ENCODE measurements at regions not wholly inside any gene's neighbourhood (a gene's known extent, or its start where the extent isn't known, plus 50 kb on each side); places are given as distances from the start of the nearest gene placed in this dataset.

DNA sequence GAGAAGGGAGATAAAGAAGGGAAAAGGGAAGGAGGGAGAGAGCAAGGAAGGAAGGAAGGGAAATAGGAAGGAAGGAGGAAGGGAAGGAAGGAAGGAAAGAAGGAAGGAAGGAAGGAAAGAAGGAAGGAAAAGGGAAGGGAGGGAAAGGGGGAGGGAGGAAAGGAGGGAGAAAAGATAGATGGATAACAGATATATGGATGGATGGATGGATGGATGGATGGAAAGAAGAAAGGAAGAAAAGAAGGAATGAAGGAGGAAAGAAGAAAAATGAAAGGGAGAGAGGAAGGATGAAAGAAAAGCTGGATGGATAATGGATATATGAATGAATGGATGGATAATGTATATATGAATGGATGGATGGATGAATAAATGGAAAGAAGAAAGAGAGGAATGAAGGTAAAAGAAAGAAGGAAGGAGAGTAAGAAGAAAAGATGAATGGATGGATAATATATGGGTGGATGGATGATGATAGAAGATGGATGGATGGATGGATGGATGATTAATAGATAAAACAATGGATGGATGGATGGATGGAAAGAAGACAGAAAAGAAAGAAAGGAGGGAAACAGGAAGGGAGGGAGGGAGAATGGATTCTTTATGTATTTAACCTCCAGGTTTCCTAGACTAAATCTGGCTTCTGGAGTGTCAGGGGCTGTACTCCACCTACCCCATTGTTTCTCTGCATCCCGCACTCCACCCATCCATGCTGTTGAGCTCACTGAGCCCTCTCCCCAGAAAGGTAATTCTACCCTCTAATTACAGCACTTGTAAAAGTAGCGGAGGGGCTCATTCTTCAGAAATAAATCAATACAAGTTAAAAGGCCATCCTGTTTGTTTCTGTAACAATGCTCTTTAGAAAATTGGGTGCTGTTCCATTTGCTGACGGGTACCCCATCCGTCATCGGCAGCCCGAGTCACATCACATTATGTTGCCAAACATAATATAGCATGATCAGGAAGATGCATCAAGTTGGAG lies 506.1 kb downstream of the MIAT start:
- no peaks in the 10 kb centered on the region for H3K9me3 ChIP-seq (ENCODE audit: control insufficient read depth, low read length)
- no peak overlapping the region for H4K91ac ChIP-seq (ENCODE audit: low read length)
- H2BK5ac ChIP-seq (ENCODE audit: low read depth, low read length, poor library complexity, severe bottlenecking): no peak overlapping the region
- H3K18ac ChIP-seq (ENCODE audit: low read depth in 1 of 2, low read length in 2 of 2): no peak overlapping the region
- no peak for DNase-seq
- no peak overlapping the region for H2BK120ac ChIP-seq (ENCODE audit: low read depth, low read length)
- H3K4ac ChIP-seq (ENCODE audit: low read depth in 1 of 2, low read length in 2 of 2): no peak overlapping the region
- peak overlapping the region; percentile 93 for H2AK5ac ChIP-seq (ENCODE audit: low read length, severe bottlenecking)
- no peaks in the 10 kb centered on the region for H3K36me3 ChIP-seq (ENCODE audit: control insufficient read depth in 1 of 2, insufficient read depth in 2 of 2, low read depth in 1 of 2, low read length in 2 of 2)
- peaks cover 14% of the 10 kb centered on the region for H3K4me1 ChIP-seq (ENCODE audit: control insufficient read depth, insufficient read depth, low read depth, low read length)
- no peak overlapping the region for H3K27ac ChIP-seq (ENCODE audit: low read length, poor library complexity, severe bottlenecking)
- H3K9ac ChIP-seq (ENCODE audit: low read length): no peak overlapping the region
- H3K79me1 ChIP-seq (replicated peaks; ENCODE audit: low read length, poor library complexity, severe bottlenecking): no peaks in the 10 kb centered on the region
- no peak overlapping the region for H3K4me2 ChIP-seq (ENCODE audit: low read length, poor library complexity, severe bottlenecking)
- H2BK15ac ChIP-seq (ENCODE audit: low read depth, poor library complexity, severe bottlenecking): no peak overlapping the region
- H2AFZ ChIP-seq (ENCODE audit: low read depth, low read length): no peak overlapping the region
- 80% methylated on average over 5 of the region's 6 CpGs for WGBS
- H3K27me3 ChIP-seq (ENCODE audit: control insufficient read depth in 1 of 2, insufficient read depth in 1 of 2, low read length in 2 of 2): peaks cover 0 to 99% of the 10 kb centered on the region in 2 experiments
- no peak overlapping the region for H3K4me3 ChIP-seq (ENCODE audit: insufficient read depth in 1 of 2, low read depth in 1 of 2, low read length in 2 of 2)
- H2BK12ac ChIP-seq (ENCODE audit: low read length in 2 of 2): no peak overlapping the region
- no peak overlapping the region for H3K23ac ChIP-seq (ENCODE audit: low read length in 2 of 2)
- H3K14ac ChIP-seq (ENCODE audit: low read length in 2 of 2): no peak overlapping the region
- H4K8ac ChIP-seq (ENCODE audit: low read length): no peak overlapping the region

DNA sequence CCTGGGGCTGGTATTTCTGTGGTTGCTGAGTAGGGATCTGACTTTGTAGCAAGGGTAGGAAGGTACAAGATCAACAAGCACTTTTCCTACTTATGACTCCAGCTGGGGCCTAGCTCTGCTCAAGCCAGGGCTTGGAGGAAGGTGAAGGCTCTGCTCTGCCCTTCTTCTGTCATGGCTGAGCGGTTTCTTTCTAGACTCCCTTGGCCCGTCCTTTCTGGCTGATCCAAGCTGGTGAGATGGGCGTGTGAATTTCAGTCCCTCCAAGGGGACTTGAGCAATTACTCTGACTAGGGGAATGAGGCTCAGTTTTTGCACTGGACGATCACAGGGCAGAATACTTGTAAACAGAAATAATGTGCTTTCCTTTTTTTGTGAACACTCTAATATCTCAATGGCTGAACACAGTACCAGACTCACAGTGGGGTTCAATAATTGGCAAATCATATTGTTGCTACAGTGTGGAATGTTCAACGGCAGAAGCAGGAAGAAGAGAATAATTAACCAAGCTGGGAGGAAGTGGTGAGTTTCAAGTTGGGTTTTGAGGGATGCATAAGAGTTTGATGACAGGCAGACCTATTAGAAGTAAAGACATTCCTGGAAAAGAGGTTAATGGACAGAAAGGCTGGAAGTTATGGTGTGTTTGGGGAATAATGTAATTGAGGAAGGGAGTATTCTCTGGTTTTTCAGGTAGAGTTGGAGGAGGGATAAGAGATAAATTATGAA lies 507.6 kb downstream of the MIAT start:
- H3K9ac ChIP-seq (ENCODE audit: low read length): no peak overlapping the region
- no peak overlapping the region for H2BK120ac ChIP-seq (ENCODE audit: low read depth, low read length)
- no peak overlapping the region for H4K8ac ChIP-seq (ENCODE audit: low read length)
- H3K36me3 ChIP-seq (ENCODE audit: control insufficient read depth in 1 of 2, insufficient read depth in 2 of 2, low read depth in 1 of 2, low read length in 2 of 2): no peaks in the 10 kb centered on the region
- peak overlapping the region; percentile 71 for H2BK5ac ChIP-seq (ENCODE audit: low read depth, low read length, poor library complexity, severe bottlenecking)
- H3K4me3 ChIP-seq (ENCODE audit: insufficient read depth in 1 of 2, low read depth in 1 of 2, low read length in 2 of 2): no peak overlapping the region
- H2BK15ac ChIP-seq (ENCODE audit: low read depth, poor library complexity, severe bottlenecking): no peak overlapping the region
- H2AK5ac ChIP-seq (ENCODE audit: low read length, severe bottlenecking): peak overlapping the region; percentile 80
- no peak overlapping the region for H2AFZ ChIP-seq (ENCODE audit: low read depth, low read length)
- H3K14ac ChIP-seq (ENCODE audit: low read length in 2 of 2): no peak overlapping the region
- peaks cover 14% of the 10 kb centered on the region for H3K4me1 ChIP-seq (ENCODE audit: control insufficient read depth, insufficient read depth, low read depth, low read length)
- H4K91ac ChIP-seq (ENCODE audit: low read length): no peak overlapping the region
- H3K4me2 ChIP-seq (ENCODE audit: low read length, poor library complexity, severe bottlenecking): no peak overlapping the region
- DNase-seq: no peak
- peak overlapping the region in 1 of 2 experiments; percentile 38 for H3K18ac ChIP-seq (ENCODE audit: low read depth in 1 of 2, low read length in 2 of 2)
- no peaks in the 10 kb centered on the region for H3K9me3 ChIP-seq (ENCODE audit: control insufficient read depth, low read length)
- H3K79me1 ChIP-seq (replicated peaks; ENCODE audit: low read length, poor library complexity, severe bottlenecking): no peaks in the 10 kb centered on the region
- no peak overlapping the region for H3K4ac ChIP-seq (ENCODE audit: low read depth in 1 of 2, low read length in 2 of 2)
- peak overlapping the region; percentile 91 for H3K27ac ChIP-seq (ENCODE audit: low read length, poor library complexity, severe bottlenecking)
- 84% methylated on average over 4 of the region's 5 CpGs for WGBS
- H3K27me3 ChIP-seq (ENCODE audit: control insufficient read depth in 1 of 2, insufficient read depth in 1 of 2, low read length in 2 of 2): peaks cover 0 to 96% of the 10 kb centered on the region in 2 experiments
- H2BK12ac ChIP-seq (ENCODE audit: low read length in 2 of 2): no peak overlapping the region
- H3K23ac ChIP-seq (ENCODE audit: low read length in 2 of 2): no peak overlapping the region

DNA sequence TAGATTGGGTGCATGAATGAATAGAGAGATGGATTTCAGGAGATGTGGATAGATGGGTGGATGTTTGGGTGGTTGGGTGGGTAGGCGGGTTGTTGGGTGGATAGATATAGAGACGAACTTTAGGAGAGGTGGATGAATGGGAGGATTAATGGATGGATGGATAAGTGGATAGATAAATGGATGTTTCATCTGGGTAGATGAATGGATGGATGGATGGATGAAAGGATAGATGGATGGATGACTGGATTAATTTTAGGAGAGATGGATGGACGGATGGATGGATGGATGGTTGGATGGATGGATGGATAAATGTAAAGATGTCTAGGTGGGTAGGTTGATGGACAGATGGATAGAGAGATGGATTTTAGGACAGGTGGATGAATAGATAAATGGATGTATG lies 511.3 kb downstream of the MIAT start:
- Histone ChIP-seq H2BK15ac (ENCODE audit: low read depth, poor library complexity, severe bottlenecking) (no peak overlapping the region), H3K4me2 (ENCODE audit: low read length, poor library complexity, severe bottlenecking) (no peak overlapping the region)
- WGBS: 91% methylated on average over 3 of the region's 3 CpGs

DNA sequence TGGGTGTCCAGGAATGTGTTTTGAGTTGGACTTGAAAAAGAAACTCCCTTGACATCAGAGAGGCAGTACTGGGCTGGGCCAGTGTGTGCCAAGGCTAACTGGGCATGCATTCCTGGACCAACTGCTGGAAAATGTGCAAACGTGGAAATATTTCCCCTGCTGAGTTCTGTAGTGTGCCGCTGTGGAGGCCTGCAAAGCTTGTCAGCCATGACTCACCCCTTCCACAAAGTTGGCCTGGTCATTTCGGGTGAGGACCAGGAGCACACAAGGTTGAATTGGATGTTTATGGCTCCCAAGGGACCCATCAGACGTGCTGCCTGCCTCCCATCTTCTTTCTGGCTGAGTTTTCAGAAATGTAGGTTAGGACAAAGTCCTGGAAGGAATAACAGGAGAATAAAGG lies 513.1 kb downstream of the MIAT start:
- Histone ChIP-seq H3K4me1 (ENCODE audit: control insufficient read depth, insufficient read depth, low read depth, low read length) (peaks cover 6% of the 10 kb centered on the region), H3K4me2 (ENCODE audit: low read length, poor library complexity, severe bottlenecking) (no peak overlapping the region), H2BK120ac (ENCODE audit: low read depth, low read length) (no peak overlapping the region), H4K8ac (ENCODE audit: low read length) (no peak overlapping the region), H2BK15ac (ENCODE audit: low read depth, poor library complexity, severe bottlenecking) (no peak overlapping the region), H3K79me1 (replicated peaks; ENCODE audit: low read length, poor library complexity, severe bottlenecking) (no peaks in the 10 kb centered on the region), H3K36me3 (ENCODE audit: control insufficient read depth in 1 of 2, insufficient read depth in 2 of 2, low read depth in 1 of 2, low read length in 2 of 2) (no peaks in the 10 kb centered on the region), H4K91ac (ENCODE audit: low read length) (no peak overlapping the region), H3K27me3 (ENCODE audit: control insufficient read depth in 1 of 2, insufficient read depth in 1 of 2, low read length in 2 of 2) (peaks cover 0 to 83% of the 10 kb centered on the region in 2 experiments), H2AK5ac (ENCODE audit: low read length, severe bottlenecking) (no peak overlapping the region), H3K27ac (ENCODE audit: low read length, poor library complexity, severe bottlenecking) (peak overlapping the region; percentile 22), H3K4me3 (ENCODE audit: insufficient read depth in 1 of 2, low read depth in 1 of 2, low read length in 2 of 2) (peak overlapping the region in 1 of 2 experiments; percentile 14), H2AFZ (ENCODE audit: low read depth, low read length) (no peak overlapping the region), H3K9me3 (ENCODE audit: control insufficient read depth, low read length) (no peaks in the 10 kb centered on the region), H2BK5ac (ENCODE audit: low read depth, low read length, poor library complexity, severe bottlenecking) (no peak overlapping the region), H3K18ac (ENCODE audit: low read depth in 1 of 2, low read length in 2 of 2) (peak overlapping the region in 1 of 2 experiments; percentile 75), H3K23ac (ENCODE audit: low read length in 2 of 2) (no peak overlapping the region), H3K9ac (ENCODE audit: low read length) (no peak overlapping the region), H3K4ac (ENCODE audit: low read depth in 1 of 2, low read length in 2 of 2) (no peak overlapping the region), H3K14ac (ENCODE audit: low read length in 2 of 2) (no peak overlapping the region), H2BK12ac (ENCODE audit: low read length in 2 of 2) (peak overlapping the region in 1 of 2 experiments; percentile 37)
- peak; percentile 89 for DNase-seq
- WGBS: 0% methylated on average over 4 of the region's 4 CpGs

More for the DNA sequence above, 511.3 kb downstream of the MIAT start:
- Histone ChIP-seq H3K9me3 (ENCODE audit: control insufficient read depth, low read length) (no peaks in the 10 kb centered on the region), H3K27ac (ENCODE audit: low read length, poor library complexity, severe bottlenecking) (no peak overlapping the region), H2BK5ac (ENCODE audit: low read depth, low read length, poor library complexity, severe bottlenecking) (no peak overlapping the region), H4K8ac (ENCODE audit: low read length) (no peak overlapping the region), H3K9ac (ENCODE audit: low read length) (no peak overlapping the region), H4K91ac (ENCODE audit: low read length) (no peak overlapping the region), H3K4me3 (ENCODE audit: insufficient read depth in 1 of 2, low read depth in 1 of 2, low read length in 2 of 2) (no peak overlapping the region), H2AFZ (ENCODE audit: low read depth, low read length) (no peak overlapping the region), H3K18ac (ENCODE audit: low read depth in 1 of 2, low read length in 2 of 2) (no peak overlapping the region), H2BK12ac (ENCODE audit: low read length in 2 of 2) (no peak overlapping the region), H3K4ac (ENCODE audit: low read depth in 1 of 2, low read length in 2 of 2) (no peak overlapping the region), H3K23ac (ENCODE audit: low read length in 2 of 2) (no peak overlapping the region), H3K79me1 (replicated peaks; ENCODE audit: low read length, poor library complexity, severe bottlenecking) (no peaks in the 10 kb centered on the region), H3K36me3 (ENCODE audit: control insufficient read depth in 1 of 2, insufficient read depth in 2 of 2, low read depth in 1 of 2, low read length in 2 of 2) (no peaks in the 10 kb centered on the region), H2AK5ac (ENCODE audit: low read length, severe bottlenecking) (peak overlapping the region; percentile 75), H3K14ac (ENCODE audit: low read length in 2 of 2) (no peak overlapping the region), H3K27me3 (ENCODE audit: control insufficient read depth in 1 of 2, insufficient read depth in 1 of 2, low read length in 2 of 2) (peaks cover 0 to 82% of the 10 kb centered on the region in 2 experiments), H3K4me1 (ENCODE audit: control insufficient read depth, insufficient read depth, low read depth, low read length) (peaks cover 11% of the 10 kb centered on the region), H2BK120ac (ENCODE audit: low read depth, low read length) (no peak overlapping the region)
- DNase-seq: no peak
